CD4-positive, alpha-beta T cell (primary cell): ENCODE measurements at regions not wholly inside any gene's neighbourhood (a gene's known extent, or its start where the extent isn't known, plus 50 kb on each side); places are given as distances from the start of the nearest gene placed in this dataset.

ENCODE experiments used
- ATAC-seq: fragments of 200-7000 bp; cut with Tn5 transposase; one replicate; pipeline ENCODE4 v1.10.0; 2022; ENCODE audit warnings: mild to moderate bottlenecking; ENCODE audit not compliant: poor library complexity
- CTCF ChIA-PET: fragments of 350-600 bp; sonication (Branson Sonifier 250); formaldehyde crosslinking; loops from one replicate; lab custom pipeline; 2021; ENCODE audit warnings: antibody characterized with exemption, inconsistent platforms; lab: Charles Lee
- POLR2A ChIA-PET: fragments of 350-600 bp; sonication (Branson Sonifier 250); formaldehyde crosslinking; loops from one replicate; lab custom pipeline; 2021; ENCODE audit warnings: antibody characterized with exemption, inconsistent platforms; lab: Charles Lee
- DNase-seq, 14 experiments: peaks; one replicate each; pipeline ENCODE4 v3.0.0-alpha.2; 2013 to 2020; ENCODE audit warnings: mixed read lengths in 2 of 14
- H3K27ac ChIP-seq, 2 donors: one replicate each; pipeline versions ENCODE4 v1.5.1 to v1.7.0; 2013; ENCODE audit warnings: low read length in 2 of 2, low read depth in 1 of 2, mild to moderate bottlenecking in 1 of 2
- H3K27me3 ChIP-seq, 2 experiments: 1 replicate in 1 of 2; 2 replicates in 1 of 2; pipeline versions ENCODE4 v1.6.1 to v1.7.0; 2013; ENCODE audit warnings: low read length in 2 of 2, control low read depth in 1 of 2, mild to moderate bottlenecking in 1 of 2, moderate library complexity in 1 of 2; ENCODE audit not compliant: insufficient read depth in 2 of 2, control insufficient read depth in 1 of 2
- H3K36me3 ChIP-seq: one replicate; pipeline ENCODE4 v1.6.1; 2013; ENCODE audit warnings: low read length, control low read depth; ENCODE audit not compliant: insufficient read depth
- H3K4me1 ChIP-seq: one replicate; pipeline ENCODE4 v1.6.1; 2013; ENCODE audit warnings: low read length, control low read depth; ENCODE audit not compliant: insufficient read depth
- H3K4me3 ChIP-seq: one replicate; pipeline ENCODE4 v1.5.1; 2013; ENCODE audit warnings: mild to moderate bottlenecking, low read length, moderate library complexity
- H3K9me3 ChIP-seq, 2 experiments: 1 replicate in 1 of 2; 2 replicates in 1 of 2; pipeline versions ENCODE4 v1.6.1 to v1.7.0; 2013; ENCODE audit warnings: low read length in 2 of 2, mild to moderate bottlenecking in 2 of 2, control low read depth in 1 of 2, moderate library complexity in 1 of 2; ENCODE audit not compliant: control insufficient read depth in 1 of 2, insufficient read depth in 1 of 2
- H3K27ac Mint-ChIP-seq: one replicate; pipeline ENCODE4 v1.8.0; 2020; ENCODE audit warnings: mixed read lengths
- H3K27me3 Mint-ChIP-seq: one replicate; pipeline ENCODE4 v1.8.0; 2021; ENCODE audit warnings: mixed read lengths
- H3K36me3 Mint-ChIP-seq: one replicate; pipeline ENCODE4 v1.8.0; 2021; ENCODE audit warnings: low read depth, mixed read lengths
- H3K4me1 Mint-ChIP-seq: one replicate; pipeline ENCODE4 v1.8.0; 2021; ENCODE audit warnings: low read depth, mixed read lengths
- H3K4me3 Mint-ChIP-seq: one replicate; pipeline ENCODE4 v1.8.0; 2020; ENCODE audit warnings: mild to moderate bottlenecking, mixed read lengths
- H3K9me3 Mint-ChIP-seq: one replicate; pipeline ENCODE4 v1.8.0; 2020; ENCODE audit warnings: mixed read lengths
- CTCF ChIP-seq: fragments of 200-600 bp; IDR thresholded peaks from one replicate; pipeline ENCODE4 v1.8.0; 2022; ENCODE audit warnings: antibody characterized with exemption, mild to moderate bottlenecking
- intact Hi-C, 2 experiments: fragments of 100-400 bp; cut with DNase I in 1 of 2; cut with micrococcal nuclease in 1 of 2; formaldehyde crosslinking; loops; one replicate each; pipeline versions ENCODE4 v1.15.1 to v1.9.0; 2023 to 2025; cut with DNase I, micrococcal nuclease

- Histone ChIP-seq H3K4me1 (no peaks in the 10 kb centered on the region), H3K9me3 (no peaks in the 10 kb centered on the region), H3K4me3 (no peak overlapping the region), H3K27ac (no peak overlapping the region), H3K27me3 (no peaks in the 10 kb centered on the region), H3K36me3 (no peaks in the 10 kb centered on the region)
- POLR2A ChIA-PET = no interaction called here
- no peak overlapping the region for H3K4me3 Mint-ChIP-seq
- no peak overlapping the region for H3K27ac Mint-ChIP-seq
- no peaks in the 10 kb centered on the region for H3K36me3 Mint-ChIP-seq
- intact Hi-C loops = no loop called here
- no peak for ATAC-seq
- no peak for DNase-seq
- H3K9me3 Mint-ChIP-seq = no peaks in the 10 kb centered on the region
- H3K27me3 Mint-ChIP-seq = peaks cover 14% of the 10 kb centered on the region
- no peak for TF ChIP-seq CTCF
- CTCF ChIA-PET = no interaction called here
- H3K4me1 Mint-ChIP-seq = no peaks in the 10 kb centered on the region
Measured at GRCh38 chr2:65724336-65724735, 291.9 kb upstream of the SPRED2 start.

- ATAC-seq (no peak), DNase-seq (no peak)
- Histone ChIP-seq H3K4me3 (no peak overlapping the region), H3K27me3 (no peaks in the 10 kb centered on the region), H3K9me3 (no peaks in the 10 kb centered on the region), H3K4me1 (no peaks in the 10 kb centered on the region), H3K36me3 (no peaks in the 10 kb centered on the region), H3K27ac (no peak overlapping the region)
- intact Hi-C loops = no loop called here
- no peaks in the 10 kb centered on the region for H3K4me1 Mint-ChIP-seq
- H3K9me3 Mint-ChIP-seq = no peaks in the 10 kb centered on the region
- no peak for TF ChIP-seq CTCF
- no peak overlapping the region for H3K27ac Mint-ChIP-seq
- peaks cover 18% of the 10 kb centered on the region for H3K27me3 Mint-ChIP-seq
- H3K36me3 Mint-ChIP-seq = no peaks in the 10 kb centered on the region
- POLR2A ChIA-PET = no interaction called here
- CTCF ChIA-PET = no interaction called here
- no peak overlapping the region for H3K4me3 Mint-ChIP-seq
Measured at GRCh38 chr2:65722028-65722778, 289.8 kb upstream of the SPRED2 start.

GRCh38 chr2:65716698-65717097, 284.3 kb upstream of the SPRED2 start:
- Mint-ChIP-seq H3K27ac (no peak overlapping the region), H3K27me3 (peaks cover 15% of the 10 kb centered on the region), H3K9me3 (no peaks in the 10 kb centered on the region), H3K4me1 (no peaks in the 10 kb centered on the region), H3K36me3 (no peaks in the 10 kb centered on the region), H3K4me3 (no peak overlapping the region)
- H3K9me3 ChIP-seq = peaks cover 0 to 4% of the 10 kb centered on the region in 2 experiments
- CTCF ChIA-PET = no interaction called here
- no peaks in the 10 kb centered on the region for H3K36me3 ChIP-seq
- H3K27ac ChIP-seq = no peak overlapping the region
- no peak overlapping the region for H3K4me3 ChIP-seq
- no peak for TF ChIP-seq CTCF
- ATAC-seq = no peak
- no peaks in the 10 kb centered on the region for H3K4me1 ChIP-seq
- POLR2A ChIA-PET = no interaction called here
- no peaks in the 10 kb centered on the region for H3K27me3 ChIP-seq
- intact Hi-C loops = no loop called here
- DNase-seq = no peak
